RWPE2 (cell line): ENCODE measurements at regions not wholly inside any gene's neighbourhood (a gene's known extent, or its start where the extent isn't known, plus 50 kb on each side); places are given as distances from the start of the nearest gene placed in this dataset.

Experiments
- ATAC-seq: fragments of 200-7000 bp; cut with Tn5 transposase; 3 replicates; pipeline ENCODE4 v1.9.1; 2021; ENCODE audit warnings: low read depth
- DNase-seq: peaks from one replicate; pipeline ENCODE4 v3.0.0-alpha.2; 2020; ENCODE audit warnings: low spot score
- H3K27ac ChIP-seq: fragments of 450-650 bp; 2 replicates; pipeline ENCODE4 v1.5.1; 2017; ENCODE audit warnings: mild to moderate bottlenecking; ENCODE audit not compliant: poor library complexity, severe bottlenecking
- H3K27me3 ChIP-seq: fragments of 250-450 bp; sonication (Bioruptor Pico); 2 replicates; pipeline ENCODE4 v1.5.1; 2021; ENCODE audit warnings: mild to moderate bottlenecking, moderate library complexity; ENCODE audit not compliant: insufficient read depth, poor library complexity, severe bottlenecking
- H3K36me3 ChIP-seq: fragments of 250-450 bp; sonication (Bioruptor Pico); 2 replicates; pipeline ENCODE4 v1.5.1; 2020; ENCODE audit warnings: low read depth, mild to moderate bottlenecking, moderate library complexity
- H3K4me1 ChIP-seq: fragments of 250-450 bp; sonication (Bioruptor Pico); 2 replicates; pipeline ENCODE4 v1.5.1; 2021; ENCODE audit warnings: mild to moderate bottlenecking, moderate library complexity; ENCODE audit not compliant: insufficient read depth, poor library complexity, severe bottlenecking
- H3K4me3 ChIP-seq: fragments of 250-450 bp; sonication (Bioruptor Pico); 2 replicates; pipeline ENCODE4 v1.5.1; 2021; ENCODE audit warnings: mild to moderate bottlenecking, moderate library complexity; ENCODE audit not compliant: severe bottlenecking
- H3K9me3 ChIP-seq: fragments of 250-450 bp; sonication (Bioruptor Pico); 2 replicates; pipeline ENCODE4 v1.5.1; 2021; ENCODE audit warnings: mild to moderate bottlenecking, moderate library complexity; ENCODE audit not compliant: severe bottlenecking
- TF ChIP-seq, protein P1 (sequence below): fragments of 450-650 bp; IDR thresholded peaks from one replicate; pipeline ENCODE4 v1.5.1; 2017; ENCODE audit warnings: mild to moderate bottlenecking, moderate library complexity; ENCODE audit not compliant: poor library complexity, severe bottlenecking

DNA sequence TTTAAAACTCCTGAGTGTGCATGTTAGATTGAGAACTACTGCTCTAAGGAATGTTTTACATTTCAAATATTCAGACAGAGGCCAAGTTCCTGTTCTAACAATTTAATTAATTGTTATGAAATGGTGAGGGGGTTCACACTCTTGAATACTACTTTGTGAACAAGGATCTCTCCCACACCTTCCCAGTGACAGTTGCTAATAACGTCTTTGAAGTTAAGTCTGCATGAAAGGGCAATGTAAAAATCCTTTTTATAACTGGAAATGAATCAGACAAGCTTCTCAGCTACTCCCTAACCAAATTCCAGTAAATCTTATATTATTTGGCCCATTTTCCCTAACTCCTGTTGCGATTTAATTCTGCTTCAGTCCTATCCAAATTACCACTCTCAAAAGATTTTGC is 828.5 kb upstream of the ADAMTS5 start:
- no peak for DNase-seq
- no peaks in the 10 kb centered on the region for H3K36me3 ChIP-seq
- no peak for ATAC-seq
- H3K4me1 ChIP-seq, result no peaks in the 10 kb centered on the region
- H3K4me3 ChIP-seq, result no peak overlapping the region
- H3K27ac ChIP-seq, result no peak overlapping the region
- H3K9me3 ChIP-seq, result no peaks in the 10 kb centered on the region
- H3K27me3 ChIP-seq, result no peaks in the 10 kb centered on the region
- TF ChIP-seq, protein P1, sequence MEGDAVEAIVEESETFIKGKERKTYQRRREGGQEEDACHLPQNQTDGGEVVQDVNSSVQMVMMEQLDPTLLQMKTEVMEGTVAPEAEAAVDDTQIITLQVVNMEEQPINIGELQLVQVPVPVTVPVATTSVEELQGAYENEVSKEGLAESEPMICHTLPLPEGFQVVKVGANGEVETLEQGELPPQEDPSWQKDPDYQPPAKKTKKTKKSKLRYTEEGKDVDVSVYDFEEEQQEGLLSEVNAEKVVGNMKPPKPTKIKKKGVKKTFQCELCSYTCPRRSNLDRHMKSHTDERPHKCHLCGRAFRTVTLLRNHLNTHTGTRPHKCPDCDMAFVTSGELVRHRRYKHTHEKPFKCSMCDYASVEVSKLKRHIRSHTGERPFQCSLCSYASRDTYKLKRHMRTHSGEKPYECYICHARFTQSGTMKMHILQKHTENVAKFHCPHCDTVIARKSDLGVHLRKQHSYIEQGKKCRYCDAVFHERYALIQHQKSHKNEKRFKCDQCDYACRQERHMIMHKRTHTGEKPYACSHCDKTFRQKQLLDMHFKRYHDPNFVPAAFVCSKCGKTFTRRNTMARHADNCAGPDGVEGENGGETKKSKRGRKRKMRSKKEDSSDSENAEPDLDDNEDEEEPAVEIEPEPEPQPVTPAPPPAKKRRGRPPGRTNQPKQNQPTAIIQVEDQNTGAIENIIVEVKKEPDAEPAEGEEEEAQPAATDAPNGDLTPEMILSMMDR, result no peak

- Histone ChIP-seq H3K27me3 (no peaks in the 10 kb centered on the region), H3K27ac (no peak overlapping the region), H3K4me3 (no peak overlapping the region), H3K4me1 (no peaks in the 10 kb centered on the region), H3K36me3 (no peaks in the 10 kb centered on the region), H3K9me3 (no peaks in the 10 kb centered on the region)
- TF ChIP-seq, protein P1, result no peak
- DNase-seq (no peak), ATAC-seq (no peak)
These were observed 827.0 kb upstream of the ADAMTS5 start for GRCh38 chr21:27793901-27794300.

GRCh38 chr21:27787046-27787445 is 820.2 kb upstream of the ADAMTS5 start:
- Histone ChIP-seq H3K4me3 (no peak overlapping the region), H3K27ac (no peak overlapping the region), H3K9me3 (no peaks in the 10 kb centered on the region), H3K4me1 (no peaks in the 10 kb centered on the region), H3K27me3 (no peaks in the 10 kb centered on the region), H3K36me3 (no peaks in the 10 kb centered on the region)
- no peak for DNase-seq
- no peak for ATAC-seq
- TF ChIP-seq, protein P1, result no peak

DNA sequence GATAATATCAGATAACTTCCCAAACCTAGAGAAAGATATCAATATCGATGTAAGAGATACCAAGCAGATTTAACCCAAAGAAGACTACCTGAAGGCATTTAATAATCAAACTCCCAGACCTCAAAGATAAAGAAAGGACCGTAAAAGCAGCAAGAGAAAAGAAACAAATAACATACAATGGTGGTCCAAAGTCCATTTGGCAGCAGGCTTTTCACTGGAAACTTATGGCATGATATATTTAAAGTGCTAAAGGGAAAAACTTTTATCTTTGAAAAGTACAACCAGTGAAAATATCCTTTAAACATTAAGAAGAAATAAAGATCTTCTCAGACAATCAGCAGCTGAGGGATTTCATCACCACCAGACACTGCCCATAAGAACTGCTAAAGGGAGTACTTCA is 812.7 kb upstream of the ADAMTS5 start:
- TF ChIP-seq, protein P1, result no peak
- ATAC-seq, result no peak
- no peak overlapping the region for H3K27ac ChIP-seq

GRCh38 chr21:27776925-27777553 is 810.2 kb upstream of the ADAMTS5 start:
- no peak for ATAC-seq
- Histone ChIP-seq H3K4me3 (no peak overlapping the region), H3K4me1 (no peaks in the 10 kb centered on the region), H3K36me3 (no peaks in the 10 kb centered on the region), H3K9me3 (no peaks in the 10 kb centered on the region), H3K27ac (no peak overlapping the region), H3K27me3 (no peaks in the 10 kb centered on the region)
- TF ChIP-seq, protein P1, result no peak
- DNase-seq, result no peak

More for the DNA sequence above, 812.7 kb upstream of the ADAMTS5 start:
- Histone ChIP-seq H3K36me3 (no peaks in the 10 kb centered on the region), H3K4me3 (no peak overlapping the region), H3K4me1 (no peaks in the 10 kb centered on the region), H3K27me3 (no peaks in the 10 kb centered on the region), H3K9me3 (no peaks in the 10 kb centered on the region)
- DNase-seq, result no peak
